ENCODE measurements at regions not wholly inside any gene's neighbourhood (a gene's known extent, or its start where the extent isn't known, plus 50 kb on each side); places are given as distances from the start of the nearest gene placed in this dataset.

DNA sequence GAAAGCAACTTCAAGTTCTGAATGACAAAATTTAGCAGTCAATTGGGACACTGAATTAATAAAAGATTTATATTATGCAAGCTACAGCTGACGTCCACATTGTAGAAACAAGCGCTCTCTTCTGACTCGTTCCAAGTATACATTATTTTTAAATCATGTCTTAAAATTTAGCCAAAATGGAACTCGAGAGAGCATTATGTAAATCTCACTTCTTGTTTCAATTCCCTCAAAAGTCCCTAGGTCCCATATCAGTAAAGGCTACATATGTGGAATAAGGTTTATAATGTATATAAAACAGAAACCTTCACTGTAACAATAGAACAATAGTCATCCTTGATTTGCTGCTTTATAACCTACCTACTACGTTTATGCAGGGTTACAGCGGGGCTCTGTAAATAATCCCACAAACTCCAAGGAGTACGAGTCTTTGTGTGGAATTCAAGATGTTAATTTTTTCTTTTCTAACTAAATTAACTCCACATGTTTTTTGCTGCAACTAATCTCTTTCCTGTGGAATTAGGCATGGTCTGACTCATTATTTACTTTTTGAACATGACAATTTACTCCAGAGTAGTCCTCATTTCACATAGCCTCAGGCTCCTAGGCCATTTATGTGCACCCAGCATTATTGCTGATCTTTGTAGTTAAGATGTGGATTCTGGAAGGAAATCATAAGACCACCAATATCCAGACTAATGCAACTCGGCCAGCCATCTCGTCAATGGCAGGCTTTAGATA, 785.1 kb downstream of the LTN1 start:
- TF ChIP-seq EZH2phosphoT487 (IDR thresholded peaks at IDR 0.05; ENCODE audit: insufficient read depth, low read depth) (no peak), EZH2 (IDR thresholded peaks at IDR 0.05; ENCODE audit: insufficient read depth, poor library complexity, severe bottlenecking) (no peak)

Measured in GM23248 (cell line).